PC-3 (cell line): ENCODE measurements at regions not wholly inside any gene's neighbourhood (a gene's known extent, or its start where the extent isn't known, plus 50 kb on each side); places are given as distances from the start of the nearest gene placed in this dataset.

ENCODE experiments used
- EZH2 ChIP-seq: fragments of 300-600 bp; sonication (generic); IDR thresholded peaks from one replicate; pipeline ENCODE4 v1.6.1; 2017; ENCODE audit warnings: antibody characterized with exemption, mild to moderate bottlenecking, low read length; ENCODE audit not compliant: unreplicated experiment
- EZH2phosphoT487 ChIP-seq: fragments of 300-600 bp; sonication (generic); IDR thresholded peaks from 2 replicates; pipeline ENCODE4 v1.6.1; 2018; ENCODE audit warnings: mild to moderate bottlenecking, antibody characterized with exemption, low read length, borderline replicate concordance
- TF ChIP-seq, protein P1 (sequence below): fragments of 300-600 bp; sonication (generic); conservative IDR thresholded peaks from 2 replicates; pipeline ENCODE4 v1.5.1; 2017; ENCODE audit warnings: antibody characterized with exemption, low read depth, mild to moderate bottlenecking, low read length

DNA sequence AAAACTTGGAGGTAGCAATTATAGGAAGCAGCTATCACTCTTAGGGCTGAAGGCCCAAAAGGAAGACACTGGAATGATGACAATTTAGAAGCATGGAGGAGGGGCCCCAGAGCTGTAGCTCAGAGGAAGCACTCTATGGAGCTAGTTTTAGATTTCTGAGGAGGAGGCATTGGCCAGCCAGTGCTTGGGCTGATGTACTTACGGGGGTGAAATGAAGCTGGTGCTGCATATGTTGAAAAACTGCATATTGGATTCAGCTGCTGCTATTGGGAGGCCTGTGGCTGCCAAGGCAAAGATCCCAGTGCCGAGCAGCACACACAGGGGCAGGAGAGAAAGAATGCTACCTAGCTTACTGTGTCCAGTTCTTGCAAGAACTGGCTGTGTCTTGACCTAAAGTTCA lies 53.9 kb upstream of the HMHB1 start:
- TF ChIP-seq, protein P1, sequence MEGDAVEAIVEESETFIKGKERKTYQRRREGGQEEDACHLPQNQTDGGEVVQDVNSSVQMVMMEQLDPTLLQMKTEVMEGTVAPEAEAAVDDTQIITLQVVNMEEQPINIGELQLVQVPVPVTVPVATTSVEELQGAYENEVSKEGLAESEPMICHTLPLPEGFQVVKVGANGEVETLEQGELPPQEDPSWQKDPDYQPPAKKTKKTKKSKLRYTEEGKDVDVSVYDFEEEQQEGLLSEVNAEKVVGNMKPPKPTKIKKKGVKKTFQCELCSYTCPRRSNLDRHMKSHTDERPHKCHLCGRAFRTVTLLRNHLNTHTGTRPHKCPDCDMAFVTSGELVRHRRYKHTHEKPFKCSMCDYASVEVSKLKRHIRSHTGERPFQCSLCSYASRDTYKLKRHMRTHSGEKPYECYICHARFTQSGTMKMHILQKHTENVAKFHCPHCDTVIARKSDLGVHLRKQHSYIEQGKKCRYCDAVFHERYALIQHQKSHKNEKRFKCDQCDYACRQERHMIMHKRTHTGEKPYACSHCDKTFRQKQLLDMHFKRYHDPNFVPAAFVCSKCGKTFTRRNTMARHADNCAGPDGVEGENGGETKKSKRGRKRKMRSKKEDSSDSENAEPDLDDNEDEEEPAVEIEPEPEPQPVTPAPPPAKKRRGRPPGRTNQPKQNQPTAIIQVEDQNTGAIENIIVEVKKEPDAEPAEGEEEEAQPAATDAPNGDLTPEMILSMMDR, result no peak
- TF ChIP-seq EZH2phosphoT487, result no peak
- TF ChIP-seq EZH2, result no peak
